Activated CD4-positive, CD25-positive, alpha-beta regulatory T cell treated with anti-CD3 and anti-CD28 coated beads, Interleukin-2, amount 50 U/mL, for 24 hours (primary cell): ENCODE measurements at regions not wholly inside any gene's neighbourhood (a gene's known extent, or its start where the extent isn't known, plus 50 kb on each side); places are given as distances from the start of the nearest gene placed in this dataset.
"Not testable (repeated sequence)": the region's sequence is repeated elsewhere in the genome, so short reads cannot be mapped to it uniquely, and the experiment has no call there.

Source experiments
- ATAC-seq, 2 donors: fragments of 150-1000 bp; cut with Tn5 transposase; one replicate each; pipeline ENCODE4 v1.10.0; 2021; ENCODE audit warnings: mild to moderate bottlenecking in 1 of 2, moderate library complexity in 1 of 2

DNA sequence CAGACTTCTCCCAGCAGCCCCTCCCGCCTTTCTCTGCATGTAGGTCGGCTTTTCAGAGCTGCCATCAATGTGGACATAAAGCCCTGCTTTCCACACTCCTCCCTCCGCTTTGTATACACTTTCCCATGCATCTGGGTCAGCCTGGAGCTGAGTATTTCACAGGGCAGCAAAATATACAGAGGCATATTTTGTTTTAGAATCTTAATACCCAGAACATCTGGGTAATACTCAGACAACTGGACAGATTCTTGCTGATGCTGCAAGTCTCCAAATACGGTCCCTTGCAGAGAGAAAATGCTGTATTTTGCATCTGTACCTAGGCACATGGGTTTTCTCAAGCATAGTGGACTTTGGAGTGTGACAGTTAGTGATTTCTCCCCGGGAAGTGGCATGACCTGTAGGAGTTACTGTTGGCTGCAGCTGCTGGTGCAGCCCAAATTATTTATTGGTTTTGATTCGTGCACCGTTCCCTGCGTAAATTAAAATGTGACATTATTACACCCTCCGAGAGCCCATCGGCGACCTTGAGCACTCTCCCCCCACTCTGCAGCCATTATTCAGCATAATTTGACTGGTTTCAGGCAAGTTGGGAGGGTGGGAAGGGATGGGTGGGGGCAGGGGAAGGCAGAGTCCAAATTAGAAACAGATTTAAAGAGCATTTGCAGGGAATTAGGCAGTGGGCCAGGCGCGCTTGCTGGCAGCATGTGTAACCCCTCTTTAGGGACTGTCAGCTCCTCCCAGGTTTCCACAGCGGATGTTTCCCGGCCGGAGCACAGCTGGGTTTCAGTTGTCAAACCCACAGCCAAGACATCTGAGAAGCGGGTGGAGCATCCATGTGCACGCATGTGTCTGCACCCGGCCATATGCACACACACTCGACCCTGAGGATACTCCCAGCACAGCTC lies 100.8 kb downstream of the CPN2 start:
- ATAC-seq = no peak

DNA sequence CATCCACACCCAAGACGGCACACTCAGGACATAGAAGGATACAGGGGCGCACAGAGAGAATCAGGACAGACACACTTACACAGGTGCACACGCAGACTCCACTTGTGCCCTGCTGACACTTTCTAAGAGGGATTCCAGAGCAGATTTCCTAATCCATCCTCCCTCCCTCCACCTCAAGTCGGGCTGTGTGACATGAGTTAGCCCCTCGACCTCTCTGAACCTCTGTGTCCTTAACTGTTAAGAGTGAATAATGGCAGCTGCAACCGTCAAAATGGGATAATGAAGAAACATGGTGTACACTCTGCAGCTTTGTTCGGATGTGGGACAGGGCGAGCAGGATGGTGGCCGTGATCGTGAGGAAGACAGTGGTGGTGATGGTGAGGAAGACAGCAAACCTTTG lies 100.1 kb downstream of the CPN2 start:
- no peak for ATAC-seq

DNA sequence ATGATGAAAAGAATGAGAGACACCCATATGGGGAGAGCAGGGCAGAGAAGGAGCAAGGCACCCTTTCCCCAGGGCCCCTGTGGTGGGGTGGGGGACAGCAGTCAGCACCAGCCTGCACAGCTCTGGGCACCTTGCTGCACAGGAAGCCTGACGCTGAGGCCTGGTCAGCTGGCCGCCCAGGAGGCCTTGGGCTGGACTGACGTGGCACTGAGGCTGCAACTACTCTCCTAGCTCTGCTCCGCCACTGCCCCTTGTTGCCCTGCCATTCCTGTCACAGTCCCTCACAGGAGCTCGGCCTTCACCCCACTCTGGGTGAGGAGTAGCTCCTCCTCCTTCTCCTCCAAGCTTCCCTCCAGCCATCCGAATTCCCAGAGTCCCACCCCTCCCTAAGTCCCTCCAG lies 99.7 kb downstream of the CPN2 start:
- no peak for ATAC-seq

DNA sequence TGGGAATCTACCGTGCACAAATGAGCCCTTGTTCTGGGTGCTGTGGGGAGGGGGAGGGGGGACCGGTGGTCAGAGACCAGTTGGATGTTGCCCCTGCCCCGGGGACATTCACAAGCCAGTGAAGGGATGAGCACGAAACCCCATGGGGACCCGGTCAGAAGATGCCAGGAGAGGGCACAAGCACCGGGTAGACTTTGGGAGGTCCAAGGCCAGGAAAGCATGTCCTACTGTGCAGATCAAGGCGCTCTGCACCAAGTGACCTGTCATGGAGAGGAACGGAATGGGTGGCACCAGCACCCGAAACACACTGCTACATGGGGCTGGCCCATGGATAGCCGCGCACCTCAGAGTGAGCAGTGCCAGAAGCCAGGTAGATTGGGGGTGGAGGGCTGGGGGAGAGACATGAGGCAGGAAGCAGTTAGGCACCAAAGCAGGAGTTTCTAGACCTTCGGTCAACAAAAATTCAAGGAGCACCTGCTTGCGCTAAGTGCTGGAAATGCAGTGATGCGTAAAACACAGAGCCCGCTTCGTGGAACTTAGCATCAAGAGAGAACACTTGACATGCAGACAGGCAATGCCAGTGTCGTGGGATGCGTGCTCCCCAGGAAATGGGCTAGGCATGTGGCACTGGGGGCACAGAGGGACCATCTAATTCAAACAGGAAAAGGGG lies 99.1 kb downstream of the CPN2 start:
- ATAC-seq = no peak

DNA sequence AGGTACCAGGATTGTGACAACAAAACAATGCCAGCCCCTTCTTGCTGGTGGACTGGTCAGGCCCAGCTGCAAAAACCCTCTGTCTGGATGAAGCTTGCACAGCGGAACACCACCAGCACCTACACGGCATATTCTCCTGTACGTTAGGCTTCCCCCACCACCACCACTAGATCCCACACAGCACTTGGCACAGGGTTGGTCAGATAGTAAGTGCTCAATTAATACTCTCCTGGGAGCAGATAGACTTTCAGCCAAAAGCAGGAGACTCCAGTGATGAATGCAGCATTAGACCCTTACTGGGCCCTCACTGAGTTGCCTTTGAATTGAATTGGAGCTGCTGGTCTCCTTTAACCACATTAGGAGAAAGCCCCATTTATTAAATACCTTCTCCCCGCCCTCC lies 97.9 kb downstream of the CPN2 start:
- ATAC-seq = no peak

DNA sequence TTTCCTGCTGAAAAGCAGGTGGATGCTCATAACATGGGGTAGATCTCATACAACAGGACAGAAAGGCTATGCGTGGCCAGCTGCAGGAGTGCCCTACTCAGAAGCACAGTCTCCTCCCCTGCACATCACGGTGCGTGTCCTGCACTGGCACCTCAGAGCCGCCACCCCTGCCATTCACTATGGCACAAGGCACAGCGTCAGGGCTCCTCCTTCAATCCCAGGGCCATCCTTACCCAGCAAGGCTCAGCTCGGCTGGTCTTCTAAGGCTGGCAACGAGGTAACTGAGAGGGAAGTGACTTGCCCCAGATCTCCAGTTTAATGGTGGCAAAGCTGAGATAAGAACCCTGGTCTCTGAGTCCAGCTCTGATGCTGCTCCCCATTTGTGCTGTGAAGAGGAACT lies 97.1 kb downstream of the CPN2 start:
- no peak for ATAC-seq

DNA sequence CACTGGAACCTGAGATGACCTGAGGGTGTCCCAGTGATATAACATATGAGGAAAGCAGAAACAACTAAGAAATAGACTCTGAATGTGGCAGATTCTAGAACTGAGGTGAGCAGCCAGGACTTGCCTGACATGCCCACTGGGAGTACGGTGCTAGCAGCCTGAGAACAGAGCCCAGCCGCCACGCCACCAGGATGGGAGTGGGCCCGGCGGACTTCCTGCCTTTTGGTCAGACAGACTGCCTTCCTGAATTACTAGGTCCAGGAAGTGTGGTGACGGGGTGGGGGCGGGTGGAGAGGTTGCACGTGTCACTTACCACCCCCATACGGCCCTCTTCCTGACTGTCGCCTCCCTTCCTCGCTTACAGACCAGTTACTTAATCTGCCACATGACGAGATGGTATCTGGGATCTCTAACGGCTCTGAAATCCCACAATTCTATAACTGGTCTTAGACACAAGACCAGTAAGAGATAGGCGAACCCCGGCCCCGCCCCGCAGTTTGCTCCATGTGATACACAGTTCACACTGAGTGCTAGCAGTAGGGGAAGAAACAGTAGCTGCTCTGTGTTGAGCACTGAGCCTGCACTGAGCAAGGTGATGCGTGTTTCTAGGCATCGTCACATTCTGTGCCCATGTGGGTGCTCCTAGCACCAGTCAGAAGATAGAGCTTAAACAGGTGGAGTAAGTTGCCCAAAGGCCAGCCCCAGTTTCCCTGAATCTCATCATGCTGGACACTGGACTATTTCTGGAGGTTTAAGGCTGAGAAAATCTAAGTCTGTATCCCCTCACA lies 95.7 kb downstream of the CPN2 start:
- ATAC-seq = peak; percentile 77 to 81

DNA sequence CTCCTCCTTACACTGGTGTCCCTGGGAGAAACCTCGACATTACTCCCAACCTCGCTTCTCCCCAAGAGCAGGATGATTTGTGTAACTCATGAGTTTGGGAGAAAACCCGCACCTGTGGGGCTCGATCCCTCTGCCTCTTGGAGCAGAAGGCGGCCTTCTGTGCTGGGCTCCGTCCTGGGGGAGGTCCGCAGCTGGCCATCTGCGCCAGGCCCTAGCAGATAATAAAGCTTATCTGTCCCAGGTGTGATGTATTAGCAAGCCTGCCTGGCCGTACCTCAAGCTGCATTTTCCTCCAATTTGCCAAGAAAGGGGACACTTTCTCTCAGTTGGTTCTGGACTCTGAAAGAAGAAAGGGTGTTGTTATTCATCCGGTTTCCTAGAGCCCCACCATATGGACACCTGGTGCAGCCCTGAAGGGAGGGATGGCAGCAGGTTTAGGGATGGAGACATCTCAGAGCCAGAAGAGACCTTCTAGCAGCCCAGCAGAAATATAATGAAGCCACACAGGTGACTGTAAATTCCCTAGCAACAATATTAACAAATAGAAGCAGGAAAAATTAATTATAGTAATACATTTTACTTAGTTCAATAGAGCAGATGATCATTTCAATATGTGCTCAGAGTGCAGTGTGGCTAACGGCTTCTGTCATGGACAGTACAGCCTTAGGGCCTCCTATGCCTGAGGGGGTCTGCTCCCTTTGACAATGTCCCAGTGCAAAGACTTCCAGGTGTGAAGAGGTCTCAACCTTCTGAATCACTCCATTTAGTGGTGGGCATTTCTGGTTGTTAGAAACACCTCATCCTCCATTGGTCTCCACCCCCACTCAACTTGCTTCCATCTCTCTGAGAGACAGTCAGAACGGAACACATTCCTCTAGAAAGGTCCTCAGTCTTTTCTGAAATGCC lies 94.8 kb downstream of the CPN2 start:
- ATAC-seq = no peak

DNA sequence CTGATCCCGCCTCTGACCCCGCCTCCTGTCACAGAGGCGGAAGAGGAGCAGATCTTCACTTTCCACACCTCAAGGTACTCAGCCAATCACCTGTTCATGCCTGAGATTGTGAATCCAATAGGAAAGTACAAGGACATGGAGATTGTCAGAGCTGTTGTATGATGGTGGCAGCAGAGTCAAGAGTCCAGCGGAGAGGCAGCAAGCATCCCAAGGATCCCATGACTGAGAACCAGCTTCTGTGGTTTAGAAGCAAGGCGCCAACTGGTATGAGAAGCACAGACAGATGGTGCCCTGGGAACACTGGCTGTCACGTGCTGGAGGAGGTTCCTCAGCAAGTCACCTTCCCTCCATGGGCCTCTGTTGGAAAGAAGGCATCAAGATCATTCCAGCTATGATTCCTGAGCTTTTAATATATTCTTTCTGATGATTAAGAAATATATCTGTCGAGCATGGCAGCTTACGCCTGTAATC lies 93.9 kb downstream of the CPN2 start:
- no peak for ATAC-seq

DNA sequence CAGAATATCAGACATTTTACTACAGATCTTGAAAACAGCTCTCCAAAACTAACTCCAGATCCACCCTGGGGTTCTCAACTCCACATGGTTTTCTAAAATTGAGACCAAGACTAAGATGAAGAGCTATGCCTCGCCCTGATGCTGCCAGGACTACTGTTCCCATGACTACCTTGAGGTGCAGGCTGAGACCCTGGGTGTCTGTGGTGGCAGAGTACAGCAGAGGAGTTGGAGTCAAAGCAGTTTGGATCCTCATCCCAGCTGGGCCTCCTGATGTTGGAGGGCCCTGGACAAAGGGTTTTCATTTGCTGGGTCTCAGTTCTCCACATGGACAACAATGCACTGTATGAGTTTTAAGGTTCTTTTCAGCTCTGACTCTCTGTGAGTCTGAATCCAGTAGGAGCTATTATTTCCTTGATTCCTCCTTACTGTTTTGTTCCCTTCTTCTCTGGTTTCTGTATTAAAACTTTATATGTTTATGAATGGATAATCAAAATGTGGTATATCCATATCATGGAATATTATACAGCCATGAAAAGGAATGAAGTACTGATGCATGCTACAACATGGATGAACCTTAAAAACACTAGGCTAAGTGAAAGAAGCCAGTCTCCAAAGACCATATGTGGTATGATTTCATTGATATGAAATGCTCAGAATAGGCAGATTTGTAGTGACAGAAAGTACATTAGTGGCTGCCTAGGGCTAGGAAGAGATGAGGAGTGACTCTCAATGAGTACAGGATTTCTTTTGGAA lies 93.0 kb downstream of the CPN2 start:
- no peak for ATAC-seq

DNA sequence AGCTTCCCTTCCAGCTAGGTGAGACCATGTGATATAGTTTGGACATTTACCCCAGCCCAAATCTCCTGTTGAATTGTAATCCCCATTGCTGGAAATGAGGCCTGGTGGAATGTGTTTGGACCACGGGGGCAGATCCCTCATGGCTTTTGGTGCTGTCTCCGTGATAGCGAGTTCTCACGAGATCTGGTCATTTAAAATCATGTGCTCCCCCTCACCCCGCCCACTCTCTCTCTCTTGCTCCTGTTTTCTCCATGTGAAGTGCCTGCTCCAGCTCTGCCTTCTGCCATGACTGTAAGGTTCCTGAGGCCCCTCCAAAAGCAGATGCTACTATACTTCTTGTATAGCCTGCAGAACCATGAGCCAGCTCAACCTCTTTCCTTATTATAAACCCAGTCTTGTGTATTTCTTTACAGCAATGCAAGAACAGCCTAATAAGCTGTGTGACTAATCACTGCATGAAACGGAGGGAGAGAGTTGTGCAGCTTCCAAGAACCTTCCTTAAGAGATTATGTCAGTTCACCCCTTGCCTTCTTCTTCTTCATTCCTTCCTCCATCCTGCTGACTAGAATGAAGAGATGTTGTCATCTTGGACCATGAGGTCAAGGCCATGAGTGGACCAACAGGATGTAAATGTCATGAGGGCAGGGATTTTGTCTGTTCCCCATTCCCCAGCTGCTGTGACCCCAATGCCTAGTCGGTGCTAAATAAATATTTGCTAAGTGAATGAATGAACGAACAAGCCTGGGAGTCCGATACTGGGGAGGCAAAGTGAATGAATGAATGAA lies 91.0 kb downstream of the CPN2 start:
- no peak for ATAC-seq

DNA sequence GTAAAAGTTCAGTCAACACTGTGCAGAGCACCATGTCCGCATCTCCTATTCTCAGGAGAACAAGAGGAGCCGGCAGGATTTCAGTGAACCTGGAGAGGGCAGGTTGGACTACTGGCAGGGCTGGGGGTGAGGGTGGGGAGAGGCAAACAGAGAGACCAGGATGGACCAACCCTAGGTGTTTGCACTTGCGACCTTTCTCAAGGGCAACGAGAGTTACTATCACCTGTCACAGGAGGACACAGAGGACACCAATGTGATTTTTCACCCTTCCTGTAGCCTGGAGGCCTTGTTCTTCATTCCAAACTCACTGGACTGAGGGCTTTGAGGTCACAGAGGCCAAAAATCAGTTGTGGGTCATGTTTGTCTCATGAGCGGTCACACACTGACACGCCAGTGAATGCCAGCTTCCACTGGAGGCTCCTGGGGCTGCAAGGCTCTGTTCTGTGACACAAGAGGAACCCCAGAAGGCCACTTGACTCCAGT lies 89.5 kb downstream of the CPN2 start:
- no peak for ATAC-seq

DNA sequence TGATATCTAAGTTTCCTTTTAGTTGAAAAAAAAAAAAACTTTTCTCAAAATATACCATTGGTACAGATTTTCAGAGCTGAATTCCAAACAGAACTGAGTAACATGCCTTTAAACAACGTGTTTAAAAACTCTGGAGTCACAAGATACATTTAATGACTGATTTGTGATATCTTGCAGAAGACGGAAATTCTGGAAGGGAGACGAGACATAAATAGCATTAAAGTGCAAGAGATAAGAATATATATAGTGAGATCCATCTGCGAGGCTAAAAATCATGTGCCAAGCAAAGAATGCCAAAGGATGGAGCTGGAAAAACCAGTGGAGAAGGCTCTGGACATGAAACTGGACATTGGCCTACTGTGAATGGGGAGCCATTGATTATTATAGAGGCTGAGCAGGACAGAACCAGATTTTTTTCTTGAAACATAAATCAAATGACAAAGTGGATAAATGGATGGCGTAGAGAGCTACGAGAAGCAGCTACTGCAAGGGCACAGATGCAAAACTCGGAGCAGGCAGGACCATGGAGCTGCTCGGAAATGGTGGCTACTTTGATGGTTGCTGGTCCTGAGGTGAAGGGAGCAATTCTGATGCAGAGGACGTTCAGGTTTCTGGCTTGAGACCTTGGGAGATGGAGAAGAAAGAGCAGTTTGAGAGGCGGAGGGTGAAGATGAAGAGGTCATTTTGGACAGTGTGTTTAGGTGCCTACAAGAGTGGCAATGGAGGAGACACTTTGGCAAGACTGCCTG lies 88.8 kb downstream of the CPN2 start:
- ATAC-seq = no peak

DNA sequence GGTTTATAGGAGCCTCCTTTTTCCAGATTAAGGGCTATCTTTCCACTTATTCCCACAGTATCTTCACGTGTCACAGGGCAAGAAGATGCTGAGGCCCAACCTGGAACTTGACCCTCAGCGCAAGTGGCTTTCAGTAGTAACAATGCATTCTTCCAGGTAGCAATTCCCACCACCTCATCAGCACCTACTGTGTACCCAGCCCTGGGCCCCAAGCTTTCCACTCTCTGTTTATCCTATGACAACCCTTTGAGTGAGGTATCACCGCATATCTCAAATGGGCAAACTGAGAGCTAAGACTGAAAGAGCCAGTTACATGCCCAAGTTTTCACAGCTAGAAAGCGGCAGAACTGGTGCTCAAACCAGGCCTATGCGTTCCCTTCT lies 88.2 kb downstream of the CPN2 start:
- ATAC-seq = no peak

DNA sequence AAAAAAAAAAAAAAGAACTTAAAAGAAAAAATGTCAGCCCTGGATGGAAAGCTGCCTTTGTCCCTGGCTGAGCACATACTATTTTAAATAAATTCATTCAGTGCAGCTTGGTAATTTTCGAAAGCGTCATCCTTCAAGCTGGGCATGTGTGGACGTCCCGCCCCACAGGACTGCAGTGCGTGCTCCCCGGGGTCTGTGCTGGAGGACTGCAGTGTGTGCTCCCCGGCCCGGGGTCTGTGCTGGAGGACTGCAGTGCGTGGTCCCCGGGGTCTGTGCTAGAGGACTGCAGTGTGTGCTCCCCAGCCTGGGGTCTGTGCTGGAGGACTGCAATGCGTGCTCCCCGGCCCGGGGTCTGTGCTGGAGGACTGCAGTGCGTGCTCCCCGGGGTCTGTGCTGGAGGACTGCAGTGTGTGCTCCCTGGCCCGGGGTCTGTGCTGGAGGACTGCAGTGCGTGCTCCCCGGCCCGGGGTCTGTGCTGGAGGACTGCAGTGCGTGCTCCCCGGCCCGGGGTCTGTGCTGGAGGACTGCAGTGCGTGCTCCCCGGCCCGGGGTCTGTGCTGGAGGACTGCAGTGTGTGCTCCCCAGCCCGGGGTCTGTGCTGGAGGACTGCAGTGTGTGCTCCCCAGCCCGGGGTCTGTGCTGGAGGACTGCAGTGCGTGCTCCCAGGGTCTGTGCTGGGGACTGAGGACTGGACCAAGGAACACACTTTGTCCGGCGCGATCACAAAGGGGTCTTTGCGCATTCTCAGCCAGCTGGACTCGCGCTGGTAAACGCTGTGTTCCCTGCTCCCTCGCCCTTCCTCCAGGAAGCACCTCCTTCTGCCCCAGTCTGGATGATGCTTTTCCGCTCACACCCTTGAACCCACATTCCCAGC lies 86.3 kb downstream of the CPN2 start:
- not testable (repeated sequence) for ATAC-seq

DNA sequence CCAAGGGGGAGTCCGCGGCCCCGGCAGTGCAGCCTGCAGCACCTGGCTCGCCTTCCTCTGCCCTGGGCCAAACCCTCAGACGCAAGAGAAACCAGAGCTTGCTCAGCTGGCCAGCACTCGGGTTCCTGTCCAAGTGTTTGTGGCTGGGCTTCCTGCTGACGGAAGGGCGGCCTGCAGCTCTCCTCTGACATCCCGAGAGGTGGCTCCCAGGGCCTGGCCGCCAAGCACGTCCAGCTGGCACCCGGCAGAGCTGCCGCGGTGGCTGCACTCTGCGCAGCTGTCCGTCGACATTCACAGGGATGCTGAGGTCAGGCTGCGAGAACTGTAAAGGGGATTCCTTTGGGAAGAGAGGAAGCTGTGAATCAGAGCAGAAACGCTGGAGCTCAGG lies 85.6 kb downstream of the CPN2 start:
- ATAC-seq = no peak

DNA sequence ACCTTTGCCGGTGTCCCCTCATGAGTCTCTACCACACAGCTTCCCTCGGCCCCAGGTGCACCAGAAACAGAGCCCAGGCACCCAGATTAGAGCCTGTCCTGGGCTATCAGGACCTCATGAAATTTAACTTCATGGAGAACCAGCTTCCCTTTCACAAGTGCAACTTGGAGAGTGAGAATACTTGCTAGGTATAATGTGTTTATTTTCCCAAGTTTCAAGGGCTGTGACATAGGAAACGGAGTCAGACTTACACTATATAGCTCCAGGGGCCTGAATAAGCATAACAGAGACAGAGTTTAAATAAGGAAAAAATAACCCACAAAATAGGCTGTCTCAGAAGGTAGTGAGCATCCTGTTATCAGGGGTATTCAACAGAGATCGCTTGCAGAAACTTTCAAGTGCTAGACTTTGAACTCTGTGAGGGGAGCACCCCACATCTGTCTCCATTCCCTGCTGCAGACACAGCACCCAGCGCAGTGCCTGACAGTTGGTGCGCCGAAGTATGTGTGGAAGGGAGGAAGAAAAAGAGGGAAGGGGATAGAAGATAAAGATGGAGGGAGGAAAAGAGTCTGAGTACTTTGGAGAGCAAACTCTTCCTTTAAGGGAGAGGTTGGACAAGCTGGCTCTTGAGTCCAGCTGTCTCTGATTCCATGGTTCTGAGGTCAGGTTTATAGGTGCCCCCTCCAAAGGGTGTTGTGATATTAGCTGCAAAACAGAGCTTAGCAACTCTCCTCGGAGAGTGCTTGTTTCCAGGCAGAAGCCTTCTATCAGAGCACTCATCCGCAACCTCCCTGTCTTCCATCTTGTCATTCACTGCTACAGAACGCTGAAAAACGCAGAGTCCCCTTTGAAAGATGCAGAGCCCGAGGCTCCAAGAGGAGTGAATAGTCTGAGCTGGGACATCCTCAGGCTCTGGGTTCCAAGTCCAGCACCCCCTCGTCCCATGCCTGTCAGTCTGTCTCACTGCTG lies 84.8 kb downstream of the CPN2 start:
- no peak for ATAC-seq
